CD4-positive, alpha-beta T cell treated with Interferon gamma for 1 hour (primary cell): ENCODE measurements at regions not wholly inside any gene's neighbourhood (a gene's known extent, or its start where the extent isn't known, plus 50 kb on each side); places are given as distances from the start of the nearest gene placed in this dataset.
"Not testable (repeated sequence)": the region's sequence is repeated elsewhere in the genome, so short reads cannot be mapped to it uniquely, and the experiment has no call there.

ENCODE experiments used
- DNase-seq: peaks from one replicate; pipeline ENCODE4 v3.0.0-alpha.2; 2020

GRCh38 chr7:25602730-25603426, 374.6 kb upstream of the NPVF start:
- DNase-seq = not testable (repeated sequence)

GRCh38 chr7:25603427-25603740, 375.1 kb upstream of the NPVF start:
- DNase-seq = not testable (repeated sequence)

GRCh38 chr7:25611196-25611595, 382.9 kb upstream of the NPVF start:
- DNase-seq = no peak

- no peak for DNase-seq
Measured at GRCh38 chr7:25613912-25614311, 385.6 kb upstream of the NPVF start.

GRCh38 chr7:25614415-25614814, 386.1 kb upstream of the NPVF start:
- no peak for DNase-seq

GRCh38 chr7:25615003-25615402, 386.7 kb upstream of the NPVF start:
- no peak for DNase-seq

GRCh38 chr7:25615593-25615992, 387.3 kb upstream of the NPVF start:
- no peak for DNase-seq

- DNase-seq = no peak
Measured at GRCh38 chr7:25617214-25617613, 388.9 kb upstream of the NPVF start.

GRCh38 chr7:25617673-25618072, 389.4 kb upstream of the NPVF start:
- no peak for DNase-seq

GRCh38 chr7:25619381-25619780, 391.1 kb upstream of the NPVF start:
- DNase-seq = no peak

- DNase-seq = peak; percentile 20
Measured at GRCh38 chr7:25619963-25620799, 391.9 kb upstream of the NPVF start.

- DNase-seq = no peak
Measured at GRCh38 chr7:25621993-25622392, 393.7 kb upstream of the NPVF start.

- no peak for DNase-seq
Measured at GRCh38 chr7:25622695-25623094, 394.4 kb upstream of the NPVF start.

GRCh38 chr7:25624051-25624450, 395.8 kb upstream of the NPVF start:
- DNase-seq = no peak

- no peak for DNase-seq
Measured at GRCh38 chr7:25624833-25625232, 396.5 kb upstream of the NPVF start.

GRCh38 chr7:25625306-25625992, 397.2 kb upstream of the NPVF start:
- DNase-seq = no peak

GRCh38 chr7:25626451-25627131, 398.3 kb upstream of the NPVF start:
- no peak for DNase-seq

- DNase-seq = no peak
Measured at GRCh38 chr7:25628446-25628845, 400.2 kb upstream of the NPVF start.

- DNase-seq = no peak
Measured at GRCh38 chr7:25632616-25633015, 404.3 kb upstream of the NPVF start.

GRCh38 chr7:25633426-25634036, 405.2 kb upstream of the NPVF start:
- no peak for DNase-seq

- DNase-seq = no peak
Measured at GRCh38 chr7:25636168-25636567, 407.9 kb upstream of the NPVF start.

GRCh38 chr7:25636871-25637283, 408.6 kb upstream of the NPVF start:
- DNase-seq = no peak

- no peak for DNase-seq
Measured at GRCh38 chr7:25638068-25638467, 409.8 kb upstream of the NPVF start.
